ENCODE measurements at regions not wholly inside any gene's neighbourhood (a gene's known extent, or its start where the extent isn't known, plus 50 kb on each side); places are given as distances from the start of the nearest gene placed in this dataset.

- Histone ChIP-seq H3K9ac (ENCODE audit: low read length in 3 of 3) (no peak overlapping the region), H3K9me3 (ENCODE audit: control insufficient read depth in 2 of 3, insufficient read depth in 1 of 3, low read length in 3 of 3) (no peaks in the 10 kb centered on the region), H3K27me3 (ENCODE audit: control insufficient read depth, insufficient read depth, low read length) (no peaks in the 10 kb centered on the region), H3K4me3 (ENCODE audit: low read length in 3 of 3) (no peak overlapping the region), H3K36me3 (ENCODE audit: control insufficient read depth in 2 of 3, insufficient read depth in 3 of 3, low read length in 3 of 3) (no peaks in the 10 kb centered on the region), H3K4me1 (ENCODE audit: control insufficient read depth in 2 of 3, insufficient read depth in 2 of 3, low read depth in 1 of 3, low read length in 3 of 3) (peaks cover 0 to 9% (median 0%) of the 10 kb centered on the region in 3 donors), H3K27ac (ENCODE audit: low read depth in 2 of 2, low read length in 2 of 2) (no peak overlapping the region)
- peak in 1 of 5 donors; percentile 39 for DNase-seq
- intact Hi-C loops (cut with DNase I), result no loop called here
- FAIRE-seq, result no peak
- TF ChIP-seq CTCF (IDR thresholded peaks at IDR 0.05; ENCODE audit: borderline replicate concordance, extremely low read depth, insufficient read depth), result no peak
Observed at GRCh38 chr3:5301651-5302297, 114.3 kb downstream of the EDEM1 start.

- no peak for TF ChIP-seq CTCF (IDR thresholded peaks at IDR 0.05; ENCODE audit: borderline replicate concordance, extremely low read depth, insufficient read depth)
- Histone ChIP-seq H3K9me3 (ENCODE audit: control insufficient read depth in 2 of 3, insufficient read depth in 1 of 3, low read length in 3 of 3) (no peaks in the 10 kb centered on the region), H3K27me3 (ENCODE audit: control insufficient read depth, insufficient read depth, low read length) (no peaks in the 10 kb centered on the region), H3K36me3 (ENCODE audit: control insufficient read depth in 2 of 3, insufficient read depth in 3 of 3, low read length in 3 of 3) (no peaks in the 10 kb centered on the region), H3K9ac (ENCODE audit: low read length in 3 of 3) (no peak overlapping the region), H3K27ac (ENCODE audit: low read depth in 2 of 2, low read length in 2 of 2) (no peak overlapping the region), H3K4me1 (ENCODE audit: control insufficient read depth in 2 of 3, insufficient read depth in 2 of 3, low read depth in 1 of 3, low read length in 3 of 3) (peaks cover 0 to 9% (median 0%) of the 10 kb centered on the region in 3 donors), H3K4me3 (ENCODE audit: low read length in 3 of 3) (no peak overlapping the region)
- no peak for FAIRE-seq
- no peak for DNase-seq
- intact Hi-C loops (cut with DNase I), result no loop called here
Observed at GRCh38 chr3:5302661-5303060, 115.2 kb downstream of the EDEM1 start.

- no peak overlapping the region for H3K27ac ChIP-seq (ENCODE audit: low read depth in 2 of 2, low read length in 2 of 2)
- H3K9me3 ChIP-seq (ENCODE audit: control insufficient read depth in 2 of 3, insufficient read depth in 1 of 3, low read length in 3 of 3), result no peaks in the 10 kb centered on the region
- H3K4me3 ChIP-seq (ENCODE audit: low read length in 3 of 3), result no peak overlapping the region
- H3K27me3 ChIP-seq (ENCODE audit: control insufficient read depth, insufficient read depth, low read length), result no peaks in the 10 kb centered on the region
- no peak overlapping the region for H3K9ac ChIP-seq (ENCODE audit: low read length in 3 of 3)
- DNase-seq, result no peak
- peaks cover 0 to 9% (median 0%) of the 10 kb centered on the region in 3 donors for H3K4me1 ChIP-seq (ENCODE audit: control insufficient read depth in 2 of 3, insufficient read depth in 2 of 3, low read depth in 1 of 3, low read length in 3 of 3)
- no peak for TF ChIP-seq CTCF (IDR thresholded peaks at IDR 0.05; ENCODE audit: borderline replicate concordance, extremely low read depth, insufficient read depth)
- intact Hi-C loops (cut with DNase I), result no loop called here
- no peaks in the 10 kb centered on the region for H3K36me3 ChIP-seq (ENCODE audit: control insufficient read depth in 2 of 3, insufficient read depth in 3 of 3, low read length in 3 of 3)
- FAIRE-seq, result no peak
Observed at GRCh38 chr3:5304188-5304587, 116.7 kb downstream of the EDEM1 start.

Measured in kidney (tissue), 13 donors.